ENCODE measurements at regions not wholly inside any gene's neighbourhood (a gene's known extent, or its start where the extent isn't known, plus 50 kb on each side); places are given as distances from the start of the nearest gene placed in this dataset.

DNA sequence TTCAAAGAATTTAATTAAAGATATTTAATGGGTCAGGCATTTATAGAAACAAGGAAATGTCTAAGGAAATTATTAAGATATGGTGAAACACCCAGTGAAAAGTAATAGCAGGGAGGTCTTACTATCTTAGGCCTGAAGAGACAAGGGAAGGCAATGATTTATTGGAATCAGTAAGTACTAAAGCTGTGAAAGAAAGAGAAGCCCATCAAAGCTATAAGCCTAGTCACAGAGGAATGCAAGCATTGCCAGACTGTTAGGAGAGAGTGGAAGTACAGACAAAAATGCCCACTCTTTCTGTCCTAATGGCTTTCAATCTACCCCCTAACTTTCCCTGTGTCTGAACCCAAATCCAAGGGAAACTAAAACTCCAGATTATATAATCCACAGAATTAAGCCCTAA is 69.2 kb upstream of the PIK3C2G start:
- Histone ChIP-seq H4K20me1 (ENCODE audit: insufficient read depth) (no peaks in the 10 kb centered on the region), H3K4me2 (no peak overlapping the region), H3K27ac (no peak overlapping the region), H3K9me2 (ENCODE audit: insufficient read depth) (no peaks in the 10 kb centered on the region), H3K79me2 (ENCODE audit: low read depth) (no peaks in the 10 kb centered on the region), H3K9me3 (ENCODE audit: insufficient read depth, low read depth) (no peaks in the 10 kb centered on the region), H3K36me3 (ENCODE audit: low read depth) (no peaks in the 10 kb centered on the region), H3F3A (ENCODE audit: insufficient read depth, low read depth) (no peaks in the 10 kb centered on the region), H2AFZ (no peak overlapping the region), H3K27me3 (ENCODE audit: insufficient read depth, low read depth) (no peaks in the 10 kb centered on the region), H3K4me3 (no peak overlapping the region), H3K4me1 (replicated peaks; ENCODE audit: insufficient read depth) (no peaks in the 10 kb centered on the region)
- no TSS peak for BruUV-seq (replicated peaks)
- intact Hi-C loops (cut with micrococcal nuclease; ENCODE audit: unreplicated experiment) = no loop called here
- ChIA-PET CTCF (no interaction called here), POLR2A (ENCODE audit: unreplicated experiment) (no interaction called here)
- DNase-seq = no peak
- no peak for TF ChIP-seq EZH2 (IDR thresholded peaks at IDR 0.05; ENCODE audit: low read depth)
- TF ChIP-seq, protein P1, sequence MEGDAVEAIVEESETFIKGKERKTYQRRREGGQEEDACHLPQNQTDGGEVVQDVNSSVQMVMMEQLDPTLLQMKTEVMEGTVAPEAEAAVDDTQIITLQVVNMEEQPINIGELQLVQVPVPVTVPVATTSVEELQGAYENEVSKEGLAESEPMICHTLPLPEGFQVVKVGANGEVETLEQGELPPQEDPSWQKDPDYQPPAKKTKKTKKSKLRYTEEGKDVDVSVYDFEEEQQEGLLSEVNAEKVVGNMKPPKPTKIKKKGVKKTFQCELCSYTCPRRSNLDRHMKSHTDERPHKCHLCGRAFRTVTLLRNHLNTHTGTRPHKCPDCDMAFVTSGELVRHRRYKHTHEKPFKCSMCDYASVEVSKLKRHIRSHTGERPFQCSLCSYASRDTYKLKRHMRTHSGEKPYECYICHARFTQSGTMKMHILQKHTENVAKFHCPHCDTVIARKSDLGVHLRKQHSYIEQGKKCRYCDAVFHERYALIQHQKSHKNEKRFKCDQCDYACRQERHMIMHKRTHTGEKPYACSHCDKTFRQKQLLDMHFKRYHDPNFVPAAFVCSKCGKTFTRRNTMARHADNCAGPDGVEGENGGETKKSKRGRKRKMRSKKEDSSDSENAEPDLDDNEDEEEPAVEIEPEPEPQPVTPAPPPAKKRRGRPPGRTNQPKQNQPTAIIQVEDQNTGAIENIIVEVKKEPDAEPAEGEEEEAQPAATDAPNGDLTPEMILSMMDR (conservative IDR thresholded peaks at IDR 0.05) = no peak

DNA sequence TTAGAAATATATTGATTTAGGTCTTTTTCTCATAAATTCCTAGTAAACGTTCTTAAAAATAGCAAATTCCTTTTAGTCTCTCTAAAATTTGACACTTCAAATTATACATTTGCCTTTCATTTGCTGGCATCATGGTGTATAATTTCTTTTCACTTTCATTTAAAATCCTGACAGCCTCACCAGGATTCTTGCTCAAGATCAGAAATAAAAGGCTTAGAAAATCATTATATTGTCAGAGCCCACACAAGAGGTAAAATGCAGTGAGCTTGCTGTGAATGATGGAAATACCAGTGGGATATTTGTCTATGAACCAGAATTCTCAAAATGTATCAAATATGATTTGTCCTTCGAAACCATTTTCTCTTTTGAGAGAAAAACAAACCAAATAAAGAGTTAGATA is 78.2 kb upstream of the PIK3C2G start:
- no peaks in the 10 kb centered on the region; the same call in 1 of the 2 replicates for H3K9me3 ChIP-seq (ENCODE audit: insufficient read depth, low read depth)
- H3K4me2 ChIP-seq = no peak overlapping the region
- no peaks in the 10 kb centered on the region; the same call in 1 of the 2 replicates for H3K9me2 ChIP-seq (ENCODE audit: insufficient read depth)
- H3K4me3 ChIP-seq = no peak overlapping the region
- no peak overlapping the region for H2AFZ ChIP-seq
- H3K27ac ChIP-seq = no peak overlapping the region
- intact Hi-C loops (cut with micrococcal nuclease; ENCODE audit: unreplicated experiment) = no loop called here
- H3K4me1 ChIP-seq (replicated peaks; ENCODE audit: insufficient read depth) = no peaks in the 10 kb centered on the region
- no peak for DNase-seq
- no TSS peak for BruUV-seq (replicated peaks)
- no peaks in the 10 kb centered on the region for H3K79me2 ChIP-seq (ENCODE audit: low read depth)
- TF ChIP-seq, protein P1 (conservative IDR thresholded peaks at IDR 0.05) = no peak
- TF ChIP-seq EZH2 (IDR thresholded peaks at IDR 0.05; ENCODE audit: low read depth) = no peak
- H4K20me1 ChIP-seq (ENCODE audit: insufficient read depth) = no peaks in the 10 kb centered on the region
- H3K27me3 ChIP-seq (ENCODE audit: insufficient read depth, low read depth) = no peaks in the 10 kb centered on the region
- ChIA-PET POLR2A (ENCODE audit: unreplicated experiment) (no interaction called here), CTCF (no interaction called here)
- H3K36me3 ChIP-seq (ENCODE audit: low read depth) = no peaks in the 10 kb centered on the region
- no peaks in the 10 kb centered on the region for H3F3A ChIP-seq (ENCODE audit: insufficient read depth, low read depth)

DNA sequence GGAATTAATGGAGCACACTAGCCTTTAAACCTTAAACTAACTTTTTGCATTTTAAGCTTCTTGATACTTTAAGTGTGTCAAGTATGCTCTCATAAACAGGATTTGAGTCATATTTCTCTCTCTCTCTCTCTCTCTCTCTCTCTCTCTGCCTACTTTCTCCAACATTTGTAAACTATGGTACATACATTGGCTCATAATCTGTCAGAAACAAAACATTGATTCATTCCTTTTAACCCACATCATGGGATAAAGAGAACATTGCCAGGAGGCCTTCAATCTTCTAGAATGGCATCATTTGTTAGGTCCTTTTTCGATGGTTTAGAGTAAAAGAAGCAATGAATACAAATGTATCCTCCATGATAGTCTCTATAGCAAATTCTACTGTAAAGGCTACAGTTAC is 81.6 kb upstream of the RERGL start:
- intact Hi-C loops (cut with micrococcal nuclease; ENCODE audit: unreplicated experiment) = no loop called here
- Histone ChIP-seq H3F3A (ENCODE audit: insufficient read depth, low read depth) (no peaks in the 10 kb centered on the region), H3K9me2 (ENCODE audit: insufficient read depth) (no peaks in the 10 kb centered on the region; the same call in 1 of the 2 replicates), H4K20me1 (ENCODE audit: insufficient read depth) (no peaks in the 10 kb centered on the region), H3K4me1 (replicated peaks; ENCODE audit: insufficient read depth) (no peaks in the 10 kb centered on the region), H3K4me3 (no peak overlapping the region), H3K9me3 (ENCODE audit: insufficient read depth, low read depth) (no peaks in the 10 kb centered on the region; the same call in 1 of the 2 replicates), H3K4me2 (no peak overlapping the region), H3K36me3 (ENCODE audit: low read depth) (no peaks in the 10 kb centered on the region), H3K27ac (no peak overlapping the region), H3K79me2 (ENCODE audit: low read depth) (no peaks in the 10 kb centered on the region), H3K27me3 (ENCODE audit: insufficient read depth, low read depth) (no peaks in the 10 kb centered on the region), H2AFZ (no peak overlapping the region)
- TF ChIP-seq EZH2 (IDR thresholded peaks at IDR 0.05; ENCODE audit: low read depth) = no peak
- TF ChIP-seq, protein P1 (conservative IDR thresholded peaks at IDR 0.05) = no peak
- DNase-seq = no peak
- no TSS peak for BruUV-seq (replicated peaks)
- POLR2A ChIA-PET (ENCODE audit: unreplicated experiment) = no interaction called here
- CTCF ChIA-PET = no interaction called here

Data from PC-9 (cell line).